ENCODE measurements at regions not wholly inside any gene's neighbourhood (a gene's known extent, or its start where the extent isn't known, plus 50 kb on each side); places are given as distances from the start of the nearest gene placed in this dataset.

DNA sequence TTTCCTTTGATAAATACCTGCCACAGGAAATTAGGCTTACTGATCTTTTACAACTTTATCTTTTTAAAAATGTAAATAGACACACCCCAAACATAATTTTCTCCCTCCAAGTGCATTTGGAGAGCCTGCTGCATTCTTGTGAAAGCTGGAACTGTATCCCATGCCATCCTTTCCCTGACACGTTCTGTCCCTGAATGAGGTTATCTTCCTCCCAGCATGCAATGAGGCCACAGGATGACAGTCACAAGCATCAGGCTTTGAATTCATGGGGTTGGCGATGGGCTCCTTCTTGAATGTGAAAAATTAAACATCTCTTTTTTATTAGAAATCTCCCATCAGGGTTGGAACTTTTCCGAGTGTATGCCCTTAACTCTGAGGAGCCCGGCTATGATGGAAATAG lies 77.8 kb downstream of the CTAGE1 start:
- TF ChIP-seq, protein P1, sequence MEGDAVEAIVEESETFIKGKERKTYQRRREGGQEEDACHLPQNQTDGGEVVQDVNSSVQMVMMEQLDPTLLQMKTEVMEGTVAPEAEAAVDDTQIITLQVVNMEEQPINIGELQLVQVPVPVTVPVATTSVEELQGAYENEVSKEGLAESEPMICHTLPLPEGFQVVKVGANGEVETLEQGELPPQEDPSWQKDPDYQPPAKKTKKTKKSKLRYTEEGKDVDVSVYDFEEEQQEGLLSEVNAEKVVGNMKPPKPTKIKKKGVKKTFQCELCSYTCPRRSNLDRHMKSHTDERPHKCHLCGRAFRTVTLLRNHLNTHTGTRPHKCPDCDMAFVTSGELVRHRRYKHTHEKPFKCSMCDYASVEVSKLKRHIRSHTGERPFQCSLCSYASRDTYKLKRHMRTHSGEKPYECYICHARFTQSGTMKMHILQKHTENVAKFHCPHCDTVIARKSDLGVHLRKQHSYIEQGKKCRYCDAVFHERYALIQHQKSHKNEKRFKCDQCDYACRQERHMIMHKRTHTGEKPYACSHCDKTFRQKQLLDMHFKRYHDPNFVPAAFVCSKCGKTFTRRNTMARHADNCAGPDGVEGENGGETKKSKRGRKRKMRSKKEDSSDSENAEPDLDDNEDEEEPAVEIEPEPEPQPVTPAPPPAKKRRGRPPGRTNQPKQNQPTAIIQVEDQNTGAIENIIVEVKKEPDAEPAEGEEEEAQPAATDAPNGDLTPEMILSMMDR (IDR thresholded peaks at IDR 0.05) = no peak
- TF ChIP-seq POLR2A (IDR thresholded peaks at IDR 0.05) = no peak

All from esophagus squamous epithelium (tissue), 4 donors.